GM12875 (cell line): ENCODE measurements at regions not wholly inside any gene's neighbourhood (a gene's known extent, or its start where the extent isn't known, plus 50 kb on each side); places are given as distances from the start of the nearest gene placed in this dataset.

Experiments
- H3K4me3 ChIP-seq: one replicate; pipeline ENCODE4 v1.5.1; 2011; ENCODE audit warnings: low read depth, low read length, control low read depth
- CTCF ChIP-seq: IDR thresholded peaks from 2 replicates; pipeline ENCODE4 v1.5.1; 2011; ENCODE audit warnings: low read depth, mild to moderate bottlenecking, control low read depth, inconsistent platforms, low read length, moderate library complexity, borderline replicate concordance; ENCODE audit not compliant: insufficient read depth

GRCh38 chr15:25943831-25944230 is 80.7 kb upstream of the ATP10A start:
- no peak overlapping the region for H3K4me3 ChIP-seq
- TF ChIP-seq CTCF: no peak

- TF ChIP-seq CTCF: no peak
- H3K4me3 ChIP-seq: no peak overlapping the region
These were observed 76.0 kb upstream of the ATP10A start for GRCh38 chr15:25939122-25939521.

- H3K4me3 ChIP-seq: no peak overlapping the region
- no peak for TF ChIP-seq CTCF
These were observed 74.7 kb upstream of the ATP10A start for GRCh38 chr15:25937796-25938195.

GRCh38 chr15:25936004-25936403 is 72.9 kb upstream of the ATP10A start:
- TF ChIP-seq CTCF: no peak
- no peak overlapping the region for H3K4me3 ChIP-seq

- no peak overlapping the region for H3K4me3 ChIP-seq
- peak; percentile 53; the same call in 1 of the 2 replicates for TF ChIP-seq CTCF
These were observed 70.5 kb upstream of the ATP10A start for GRCh38 chr15:25933456-25934158.

GRCh38 chr15:25932696-25933095 is 69.6 kb upstream of the ATP10A start:
- no peak for TF ChIP-seq CTCF
- no peak overlapping the region for H3K4me3 ChIP-seq

- TF ChIP-seq CTCF: no peak
- H3K4me3 ChIP-seq: no peak overlapping the region
These were observed 68.7 kb upstream of the ATP10A start for GRCh38 chr15:25931851-25932250.
